ENCODE measurements at regions not wholly inside any gene's neighbourhood (a gene's known extent, or its start where the extent isn't known, plus 50 kb on each side); places are given as distances from the start of the nearest gene placed in this dataset.
"Not testable (repeated sequence)": the region's sequence is repeated elsewhere in the genome, so short reads cannot be mapped to it uniquely, and the experiment has no call there.

- DNase-seq: not testable (repeated sequence)
Measured at GRCh38 chr1:223025190-223025734, 117.8 kb downstream of the TLR5 start.

GRCh38 chr1:223026639-223027038 is 116.4 kb downstream of the TLR5 start:
- DNase-seq: not testable (repeated sequence)

- no peak for DNase-seq
Measured at GRCh38 chr1:223029985-223030769, 112.9 kb downstream of the TLR5 start.

GRCh38 chr1:223030871-223031400 is 112.1 kb downstream of the TLR5 start:
- DNase-seq: no peak

- no peak for DNase-seq
Measured at GRCh38 chr1:223031733-223032601, 111.1 kb downstream of the TLR5 start.

GRCh38 chr1:223033658-223034057 is 109.4 kb downstream of the TLR5 start:
- DNase-seq: no peak

GRCh38 chr1:223034270-223034798 is 108.7 kb downstream of the TLR5 start:
- no peak for DNase-seq

GRCh38 chr1:223035724-223036478 is 107.1 kb downstream of the TLR5 start:
- DNase-seq: no peak

GRCh38 chr1:223036479-223036845 is 106.6 kb downstream of the TLR5 start:
- DNase-seq: no peak

- DNase-seq: no peak
Measured at GRCh38 chr1:223037845-223038244, 105.2 kb downstream of the TLR5 start.

GRCh38 chr1:223038288-223039006 is 104.6 kb downstream of the TLR5 start:
- DNase-seq: no peak

GRCh38 chr1:223039990-223040389 is 103.1 kb downstream of the TLR5 start:
- DNase-seq: no peak

GRCh38 chr1:223041481-223041880 is 101.6 kb downstream of the TLR5 start:
- DNase-seq: no peak

- no peak for DNase-seq
Measured at GRCh38 chr1:223045164-223045957, 97.7 kb downstream of the TLR5 start.

- no peak for DNase-seq
Measured at GRCh38 chr1:223046011-223046410, 97.0 kb downstream of the TLR5 start.

- DNase-seq: not testable (repeated sequence)
Measured at GRCh38 chr1:223046463-223046862, 96.6 kb downstream of the TLR5 start.

GRCh38 chr1:223048026-223048425 is 95.0 kb downstream of the TLR5 start:
- no peak for DNase-seq

- DNase-seq: no peak
Measured at GRCh38 chr1:223052462-223052861, 90.6 kb downstream of the TLR5 start.

- no peak for DNase-seq
Measured at GRCh38 chr1:223052931-223053330, 90.1 kb downstream of the TLR5 start.

- no peak for DNase-seq
Measured at GRCh38 chr1:223056802-223057201, 86.2 kb downstream of the TLR5 start.

- DNase-seq: no peak
Measured at GRCh38 chr1:223057569-223058093, 85.4 kb downstream of the TLR5 start.
